Stimulated activated CD4-positive, alpha-beta T cell treated with anti-CD3 and anti-CD28 coated beads, TNF-alpha, amount 100 ng/mL, for 24 hours (primary cell): ENCODE measurements at regions not wholly inside any gene's neighbourhood (a gene's known extent, or its start where the extent isn't known, plus 50 kb on each side); places are given as distances from the start of the nearest gene placed in this dataset.

Experiments used
- DNase-seq, 3 experiments: peaks; one replicate each; pipeline ENCODE4 v3.0.0-alpha.2; 2020; ENCODE audit warnings: low read depth in 3 of 3

DNA sequence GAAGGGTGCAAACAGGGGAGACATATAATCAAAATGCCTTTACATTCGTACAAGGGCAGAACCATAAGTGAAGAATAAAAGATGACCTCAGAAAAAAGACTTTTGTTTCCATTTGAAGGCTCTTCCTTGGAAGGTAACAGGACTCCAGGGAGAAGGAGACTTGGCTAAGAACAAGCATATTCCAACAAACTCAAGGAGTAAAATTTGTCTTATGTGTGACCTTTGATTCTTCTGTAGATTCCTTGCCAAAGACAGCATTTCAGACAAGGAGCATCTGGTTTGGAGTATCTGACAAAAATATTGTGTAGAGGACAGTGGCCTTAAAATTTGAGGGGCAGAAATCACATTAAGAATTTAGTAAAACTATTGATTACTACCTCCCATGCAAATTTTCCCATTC is 991.9 kb downstream of the FLRT2 start:
- no peak for DNase-seq

DNA sequence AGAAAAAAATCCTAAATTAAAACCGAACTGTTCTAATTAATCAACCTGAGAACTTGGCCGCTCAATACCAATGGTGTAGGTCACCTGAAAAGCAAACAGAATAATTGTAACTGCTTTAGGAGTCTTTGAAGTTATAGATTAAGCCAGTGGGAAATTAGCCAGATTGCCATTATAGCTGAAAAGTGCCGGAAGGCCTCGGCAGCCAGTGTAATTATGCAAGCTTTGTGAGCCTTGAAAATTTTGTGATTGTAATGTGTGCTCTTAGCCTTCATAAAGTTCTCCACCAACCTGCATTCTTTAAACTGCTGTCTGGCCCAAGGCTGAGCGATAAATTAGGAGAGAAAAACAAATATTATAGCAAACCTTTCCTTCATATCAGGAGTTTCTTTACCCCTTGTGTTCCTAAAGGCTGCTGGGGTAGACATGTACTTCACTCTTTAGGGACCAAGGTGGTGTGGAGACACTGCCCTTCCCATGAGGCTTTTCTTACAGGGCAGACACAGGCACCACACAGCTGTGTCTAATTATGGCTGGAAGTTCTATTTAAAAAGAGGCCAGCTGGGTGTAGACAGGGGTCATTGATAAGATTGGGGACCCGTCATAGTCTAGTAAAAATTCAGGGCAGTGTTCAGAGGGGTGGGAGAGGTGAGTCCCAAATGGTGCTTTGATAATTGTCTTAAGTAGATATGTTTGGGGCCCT is 991.2 kb downstream of the FLRT2 start:
- DNase-seq, result no peak

DNA sequence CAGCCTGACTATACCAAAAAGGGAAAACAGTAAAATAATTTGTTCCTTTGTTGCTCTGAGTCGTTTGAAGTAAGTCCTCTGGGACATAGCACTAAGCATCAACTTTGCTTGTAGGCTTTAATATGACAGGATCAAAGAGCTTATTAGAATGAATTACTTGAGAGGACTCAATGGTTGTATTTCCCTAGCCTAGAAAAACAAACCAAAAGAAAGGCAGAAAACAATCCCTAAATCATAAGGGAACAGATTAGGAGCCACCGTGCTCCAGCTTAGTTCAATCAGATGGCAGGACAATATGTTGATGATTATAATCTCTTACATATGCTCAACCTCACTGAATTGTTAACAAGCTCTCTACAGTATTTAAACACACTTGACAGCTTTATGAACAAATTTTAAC is 988.4 kb downstream of the FLRT2 start:
- no peak for DNase-seq

DNA sequence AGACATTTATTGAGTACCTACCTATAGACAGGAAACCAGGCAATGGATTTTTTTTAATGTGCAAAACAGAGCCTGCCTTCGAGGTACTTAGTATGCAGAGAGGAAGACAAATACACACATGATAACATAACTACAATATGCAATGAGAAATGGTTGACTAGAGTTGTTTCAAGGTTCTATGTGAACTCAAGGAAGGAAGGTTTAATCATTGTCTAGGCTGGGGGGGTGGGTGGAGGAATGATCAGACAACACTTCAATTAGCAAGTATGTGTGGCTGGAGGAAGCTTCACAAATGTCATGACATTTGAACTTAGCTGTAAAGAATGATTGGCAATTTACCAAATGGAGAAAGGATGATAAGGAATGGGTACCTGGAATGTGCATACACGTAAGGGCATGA is 985.3 kb downstream of the FLRT2 start:
- DNase-seq, result no peak

DNA sequence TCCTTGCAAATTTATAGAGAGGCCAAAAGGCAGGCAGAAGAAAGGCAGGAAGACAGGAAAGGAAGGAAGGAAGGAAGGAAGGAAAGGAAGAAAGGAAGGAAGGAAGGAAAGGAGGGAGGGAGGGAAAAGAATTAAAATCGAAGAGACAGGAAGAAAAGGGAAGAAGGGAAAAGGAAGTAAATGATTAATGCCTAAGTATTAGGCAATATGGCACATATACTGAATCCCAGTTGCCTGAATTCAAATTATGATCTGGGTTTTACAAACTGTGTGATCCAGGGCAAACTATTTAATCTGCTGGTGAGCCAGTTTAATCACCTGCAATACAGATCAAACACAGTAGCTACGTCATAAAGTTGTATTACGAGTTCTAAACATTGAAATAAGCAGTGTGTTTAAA is 983.6 kb downstream of the FLRT2 start:
- no peak for DNase-seq

DNA sequence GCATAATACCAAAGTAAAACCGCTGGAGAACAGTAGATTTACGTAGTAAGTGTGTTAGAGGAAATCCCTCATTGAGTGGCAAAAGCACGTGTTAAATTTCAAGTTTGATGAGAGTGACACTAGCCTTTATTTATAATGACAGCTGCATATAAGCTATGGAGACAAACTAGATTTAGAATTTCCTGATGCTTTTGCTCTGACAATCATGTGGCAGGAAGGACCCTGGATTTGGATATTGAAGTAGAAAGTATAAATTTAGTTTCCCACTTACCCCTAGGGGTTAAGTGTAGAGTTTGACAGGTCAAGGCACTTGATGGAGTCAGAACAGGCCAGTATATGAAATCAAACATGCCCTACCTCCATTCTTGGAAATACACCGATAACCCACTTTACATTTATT is 983.1 kb downstream of the FLRT2 start:
- no peak for DNase-seq

DNA sequence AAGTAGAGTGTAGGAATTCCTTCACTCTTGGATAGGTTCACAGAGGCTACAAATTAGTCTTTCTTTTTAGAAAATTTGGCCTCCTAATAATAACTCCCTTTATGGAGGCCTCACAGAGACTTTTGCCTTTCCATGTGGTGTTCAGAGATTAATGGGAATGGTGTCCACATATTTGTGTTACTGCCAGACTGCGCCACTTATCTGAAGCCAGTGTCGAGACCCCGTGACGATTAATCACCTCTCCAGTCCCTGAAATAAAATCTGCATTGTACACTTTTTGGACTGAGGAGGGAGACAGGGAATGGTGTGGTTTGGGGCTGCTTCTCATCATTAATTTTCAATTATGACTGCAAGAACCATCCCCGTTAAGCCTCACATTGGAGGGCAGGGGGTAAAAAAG is 980.5 kb downstream of the FLRT2 start:
- no peak for DNase-seq

DNA sequence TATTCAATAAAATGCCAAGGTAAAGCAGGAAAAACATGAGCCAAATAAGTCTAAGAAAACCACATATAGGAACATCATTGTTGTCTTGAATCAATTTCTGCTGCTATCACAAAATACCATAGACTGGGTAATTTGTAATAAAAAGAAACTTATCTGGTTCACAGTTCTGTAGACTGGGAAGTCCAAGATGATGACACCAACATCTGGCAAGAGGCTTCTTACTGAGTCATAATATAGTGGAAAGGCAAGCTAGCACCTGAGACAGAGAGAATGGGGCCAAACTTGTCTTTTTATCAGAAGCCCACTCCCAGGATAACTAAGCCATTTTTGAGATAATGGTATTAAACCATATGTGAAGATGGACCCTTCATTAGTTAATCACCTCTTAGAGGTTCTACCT is 975.9 kb downstream of the FLRT2 start:
- DNase-seq, result no peak

DNA sequence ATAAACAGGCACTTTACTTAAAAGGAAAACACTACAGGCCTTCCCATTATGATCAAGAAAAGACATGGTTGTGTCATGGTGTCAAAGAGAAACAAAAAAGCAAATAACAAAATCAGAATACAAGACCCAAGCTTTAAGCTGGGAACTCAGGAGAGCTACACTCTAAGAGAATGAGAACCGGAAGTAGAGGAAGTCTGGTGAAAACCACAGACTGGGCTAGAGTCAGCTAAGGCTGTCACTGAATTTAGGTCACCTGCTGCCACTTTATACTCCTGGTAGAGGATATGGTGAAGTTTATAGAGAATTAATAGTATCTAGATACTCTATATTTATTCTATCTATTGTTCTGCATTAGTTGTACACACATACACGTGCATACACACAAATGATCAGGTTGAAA is 971.7 kb downstream of the FLRT2 start:
- no peak for DNase-seq

DNA sequence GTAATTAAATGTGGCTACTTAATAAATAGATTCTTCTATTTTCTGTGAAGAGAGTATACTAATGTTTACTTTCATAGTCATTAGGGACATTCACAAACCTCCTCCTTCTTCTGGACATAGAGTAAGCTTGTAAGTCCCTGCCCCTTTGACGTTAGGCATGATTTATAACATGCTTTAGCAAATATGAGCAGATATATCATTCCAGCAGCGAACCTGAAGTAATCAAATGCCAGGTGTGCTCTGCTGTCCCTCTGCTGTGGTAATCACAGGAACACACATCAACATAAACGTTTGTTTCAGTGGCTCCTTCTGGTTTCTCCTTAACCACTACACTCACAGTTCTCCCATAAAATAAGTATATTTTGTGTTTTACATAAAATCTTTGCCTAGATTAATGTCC is 961.8 kb downstream of the FLRT2 start:
- no peak for DNase-seq

DNA sequence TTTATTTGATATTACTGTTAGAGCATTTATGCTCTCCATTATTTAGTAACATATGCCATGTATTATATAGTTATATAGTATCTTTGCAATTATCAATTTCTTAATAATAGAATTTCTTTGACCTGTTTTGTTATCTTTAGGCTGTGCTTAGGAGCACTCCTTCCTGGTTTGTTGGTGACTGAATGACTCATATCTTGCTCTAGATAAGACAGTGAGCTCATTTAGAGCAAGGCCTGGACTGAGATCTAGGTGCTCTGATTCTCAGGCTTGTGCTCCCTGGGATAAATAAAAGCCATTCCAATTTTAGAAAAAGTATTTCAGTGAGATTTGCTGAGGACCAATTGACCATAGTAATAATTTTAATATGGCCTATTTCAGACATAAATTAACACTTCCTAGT is 951.2 kb downstream of the FLRT2 start:
- no peak for DNase-seq

DNA sequence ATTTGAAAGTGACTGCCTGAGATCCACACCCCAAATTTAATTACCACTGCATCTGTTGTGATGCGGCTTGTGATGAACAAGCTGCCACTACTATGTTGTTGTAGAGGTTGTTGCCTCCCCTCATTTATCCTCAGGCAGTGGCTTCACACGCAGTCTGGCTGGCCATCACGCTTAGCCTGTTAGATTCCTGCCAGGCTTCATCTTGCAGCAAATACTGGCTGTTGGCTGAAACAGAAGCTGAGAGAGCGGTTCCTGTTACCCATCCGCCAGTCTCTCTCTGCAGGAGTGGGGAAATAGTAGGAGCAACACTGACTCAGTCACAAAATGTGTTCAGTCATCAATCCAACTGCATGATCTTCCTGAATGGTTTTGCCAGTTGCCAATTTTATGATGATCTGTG is 934.4 kb downstream of the FLRT2 start:
- no peak for DNase-seq

DNA sequence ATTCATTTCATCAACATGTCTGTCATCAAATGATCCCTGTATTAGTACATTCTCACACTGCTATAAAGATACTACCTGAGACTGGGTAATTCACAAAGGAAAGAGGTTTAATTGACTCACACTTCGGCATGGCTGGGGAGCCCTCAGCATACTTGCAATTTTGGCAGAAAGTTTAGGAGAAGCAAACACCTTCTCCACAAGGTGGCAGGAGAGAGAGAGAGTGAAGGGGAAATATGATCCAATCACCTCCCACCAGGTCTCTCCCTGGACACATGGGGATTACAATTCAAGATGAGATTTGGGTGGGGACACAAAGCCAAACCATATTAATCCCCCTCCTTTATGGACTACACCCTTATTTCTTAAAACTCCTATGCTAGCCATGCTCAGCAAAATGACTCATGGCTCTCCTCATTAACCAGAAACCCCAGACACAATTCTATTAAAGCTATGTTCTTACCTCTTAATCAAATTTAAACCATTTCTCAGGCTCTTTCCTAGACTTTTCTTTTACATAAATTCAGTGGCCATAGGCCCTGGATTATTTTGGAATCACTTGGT is 932.3 kb downstream of the FLRT2 start:
- no peak for DNase-seq

DNA sequence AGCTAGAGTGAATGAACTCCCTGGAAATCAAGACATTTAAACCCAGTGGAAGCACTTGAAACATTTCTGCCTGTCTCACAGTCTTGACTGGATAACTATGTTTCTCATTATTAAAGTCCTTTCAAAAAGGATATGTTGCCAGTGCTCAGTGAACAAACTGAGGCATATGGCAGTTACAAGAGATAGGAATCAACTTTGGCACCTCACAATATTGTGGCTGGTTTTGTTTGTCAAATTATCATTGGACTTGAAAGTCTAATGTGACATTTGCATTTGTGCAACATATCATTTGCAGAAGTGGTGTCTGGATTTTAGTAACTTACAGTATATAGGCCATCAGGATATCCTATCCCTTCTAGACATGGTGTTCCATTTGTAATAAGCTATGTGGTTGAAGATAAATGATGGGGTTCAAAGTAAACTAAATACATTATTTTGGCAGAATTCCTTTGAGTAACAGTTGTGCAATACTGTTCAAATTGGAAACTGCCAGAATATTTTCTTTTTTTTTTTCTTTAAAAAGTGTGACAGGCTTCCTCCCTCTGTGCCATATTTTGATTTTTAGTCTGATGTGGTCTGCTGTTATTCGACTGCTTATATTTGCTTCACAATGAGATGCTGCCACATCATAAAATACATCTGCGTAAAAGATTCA is 927.7 kb downstream of the FLRT2 start:
- DNase-seq, result no peak

DNA sequence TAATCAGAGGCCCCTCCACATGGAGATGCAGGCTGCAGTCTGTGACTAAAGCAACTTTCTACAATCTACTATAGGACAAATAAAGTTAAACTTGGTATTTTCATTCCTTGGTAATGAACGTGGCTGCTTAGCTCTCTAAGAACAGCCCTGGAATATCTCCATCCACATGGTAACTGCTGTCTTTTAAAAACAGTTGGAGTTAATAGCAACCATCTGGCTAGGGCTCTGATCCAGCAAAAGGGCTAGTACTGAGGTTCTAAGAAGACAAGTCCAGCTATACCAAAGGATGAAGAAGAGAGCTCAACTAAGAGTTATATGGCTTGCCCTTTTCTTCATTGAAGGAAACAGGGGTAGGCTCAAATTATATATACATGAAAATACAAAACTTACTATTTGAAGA is 920.1 kb downstream of the FLRT2 start:
- DNase-seq, result no peak

DNA sequence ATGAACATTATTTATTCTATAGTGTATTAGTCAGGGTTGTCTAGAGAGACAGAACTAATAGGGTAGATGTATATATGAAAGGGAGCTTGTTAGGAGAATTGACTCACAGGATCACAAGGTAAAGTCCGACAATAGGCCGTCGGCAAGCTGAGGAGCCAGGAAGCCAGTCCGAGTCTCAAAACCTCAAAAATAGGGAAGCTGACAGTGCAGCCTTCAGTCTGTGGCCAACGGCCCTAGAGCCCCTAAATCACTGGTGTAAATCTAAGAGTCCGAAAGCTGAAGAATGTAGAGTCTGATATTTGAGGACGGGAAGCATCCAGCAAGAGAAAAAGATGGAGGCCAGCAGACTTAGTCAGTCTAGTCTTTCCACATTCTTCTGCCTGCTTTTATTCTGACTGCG is 912.2 kb downstream of the FLRT2 start:
- no peak for DNase-seq

DNA sequence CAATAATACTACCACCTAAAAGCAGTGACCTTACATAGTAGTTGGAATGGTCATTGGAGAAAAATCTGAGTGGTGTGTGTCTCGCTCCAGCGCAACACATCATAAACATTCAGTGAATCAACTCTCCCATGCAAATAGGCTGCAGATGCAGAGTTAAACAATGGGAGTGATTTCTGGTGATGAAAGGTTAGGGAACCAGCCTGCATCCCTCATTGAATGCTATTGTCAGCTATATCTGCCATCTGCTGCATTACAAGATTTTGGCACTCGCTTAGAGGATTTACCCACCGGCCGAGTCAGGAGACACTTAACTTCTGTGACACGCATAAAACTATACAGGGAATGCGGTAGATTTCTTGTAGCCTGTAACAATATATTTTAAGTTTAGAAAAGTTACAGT is 900.9 kb downstream of the FLRT2 start:
- DNase-seq, result no peak

DNA sequence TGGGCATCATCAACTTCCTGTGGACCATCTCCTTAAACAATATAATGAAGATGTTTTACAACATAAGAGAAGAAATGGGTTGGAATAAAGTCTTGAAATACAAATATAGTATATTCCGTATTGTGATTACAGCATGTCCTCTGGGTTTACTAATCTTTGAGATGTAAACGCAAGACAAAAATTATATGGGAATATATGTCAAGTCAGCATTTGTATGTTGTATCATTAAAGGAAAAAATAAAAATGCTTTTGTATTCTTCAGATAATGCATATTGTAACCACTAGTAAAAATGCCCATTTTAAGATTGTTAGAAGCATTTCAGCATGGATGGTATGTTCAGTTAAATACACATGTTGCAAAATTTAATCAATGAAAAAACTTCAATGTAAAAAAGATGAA is 893.3 kb downstream of the FLRT2 start:
- DNase-seq, result no peak

DNA sequence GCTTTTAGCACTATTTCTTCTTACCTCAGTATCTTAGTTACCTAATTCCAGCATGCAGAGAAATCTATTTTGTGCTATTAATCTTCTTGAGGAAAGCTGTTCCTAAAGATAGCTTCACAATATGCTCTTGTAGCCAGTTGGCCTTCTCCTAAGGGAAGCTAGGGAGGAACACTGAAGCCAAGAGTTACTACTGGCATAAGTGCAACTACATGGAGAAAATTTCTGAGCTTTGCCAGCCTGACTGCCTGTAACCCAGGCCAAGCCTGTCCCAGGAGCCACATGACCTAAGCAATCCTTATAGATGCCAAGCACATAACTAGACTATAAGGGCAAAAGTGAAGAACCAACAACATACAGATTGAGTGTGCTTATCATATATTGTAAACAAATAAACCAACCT is 890.2 kb downstream of the FLRT2 start:
- no peak for DNase-seq

DNA sequence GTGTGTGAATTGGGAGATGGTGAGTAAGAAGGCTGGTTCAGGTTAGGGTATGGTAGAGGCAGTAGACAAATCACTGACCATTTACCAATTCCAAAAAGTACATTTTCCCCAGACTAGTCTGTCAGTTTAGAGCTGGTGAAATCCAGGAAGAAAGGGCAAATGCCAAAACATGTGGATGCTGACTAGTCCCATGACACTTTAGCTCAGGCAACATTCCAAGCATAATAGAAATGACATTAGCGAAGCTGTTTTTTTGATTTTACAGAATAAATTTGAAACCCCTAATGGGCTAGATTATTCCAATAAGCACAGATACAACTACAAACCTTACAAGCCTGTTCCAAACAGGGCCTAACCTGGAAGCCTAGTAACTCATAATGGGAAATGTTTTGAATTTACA is 884.2 kb downstream of the FLRT2 start:
- no peak for DNase-seq

DNA sequence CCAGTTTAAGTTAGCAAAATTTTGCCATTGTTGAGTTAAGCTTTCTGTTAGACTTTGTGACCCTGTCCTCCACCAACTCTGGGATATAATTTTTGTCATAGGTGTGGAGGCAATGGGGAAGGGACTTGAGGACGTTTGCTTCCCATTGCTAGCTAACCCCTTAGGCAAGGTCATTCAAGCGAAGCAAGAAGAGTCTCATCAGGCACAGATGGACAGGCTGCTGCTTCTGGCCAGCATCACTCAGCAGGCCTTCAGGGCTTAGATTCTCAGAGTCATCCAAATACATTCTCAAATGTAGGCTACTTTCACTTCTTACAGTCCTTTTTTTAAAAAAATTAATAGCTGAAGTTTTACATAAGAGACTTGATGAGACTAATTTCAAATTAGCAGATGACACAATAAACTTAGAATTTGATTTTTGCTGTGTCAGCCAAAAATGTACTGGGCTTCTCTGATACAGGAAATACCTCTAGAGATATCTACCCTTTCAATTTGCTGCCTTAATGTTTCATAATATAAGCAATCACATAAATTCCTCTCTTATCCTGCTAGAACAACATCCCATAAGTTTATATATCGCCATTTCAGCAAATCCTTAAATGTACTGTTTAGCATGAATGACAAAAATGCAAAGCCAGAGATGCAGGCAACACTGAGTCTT is 875.2 kb downstream of the FLRT2 start:
- no peak for DNase-seq

DNA sequence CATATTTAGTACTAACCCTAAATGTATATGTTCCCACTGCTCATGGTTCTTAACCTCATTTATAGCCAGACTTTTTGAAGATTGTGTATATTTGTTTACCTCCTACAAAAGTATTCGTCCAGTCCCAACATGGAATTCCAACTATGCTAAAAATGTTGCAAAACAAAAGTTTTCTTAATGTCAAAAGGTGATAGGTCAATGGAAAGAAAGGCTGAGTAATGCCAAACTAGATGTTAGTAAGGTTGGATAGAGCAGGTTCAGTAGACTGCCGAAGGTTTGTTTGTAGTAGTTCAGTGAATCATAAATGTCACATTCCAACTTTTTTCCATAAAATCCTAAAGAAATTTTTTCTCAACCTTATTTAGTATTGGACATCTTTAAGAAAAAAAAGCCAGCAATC is 874.5 kb downstream of the FLRT2 start:
- DNase-seq, result no peak

DNA sequence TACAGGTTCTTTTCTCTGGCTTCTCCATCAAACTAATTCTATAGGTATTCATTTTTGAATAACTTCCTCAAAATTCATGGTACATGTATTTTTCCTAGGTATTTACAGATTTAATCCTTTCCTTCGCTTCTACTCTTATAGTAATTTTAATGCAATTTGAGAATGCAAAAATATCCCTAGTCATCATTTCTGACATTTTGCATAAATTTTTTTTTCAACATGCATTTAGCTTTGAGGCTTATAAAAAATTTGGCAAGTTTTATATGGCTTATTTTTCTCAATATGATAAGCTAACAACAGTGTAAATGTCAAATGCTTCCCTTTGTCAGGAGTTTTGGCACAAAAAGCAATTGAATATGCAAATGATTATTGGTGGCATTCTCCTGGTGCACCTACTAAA is 872.6 kb downstream of the FLRT2 start:
- no peak for DNase-seq
